GM18517 (cell line): ENCODE measurements at regions not wholly inside any gene's neighbourhood (a gene's known extent, or its start where the extent isn't known, plus 50 kb on each side); places are given as distances from the start of the nearest gene placed in this dataset.
"Not testable (repeated sequence)": the region's sequence is repeated elsewhere in the genome, so short reads cannot be mapped to it uniquely, and the experiment has no call there.

Experiments
- ATAC-seq: cut with Tn5 transposase; IDR thresholded peaks from one replicate; pipeline ENCODE4 v1.9.1; 2021; ENCODE audit warnings: mild to moderate bottlenecking, moderate library complexity; ENCODE audit not compliant: unreplicated experiment

GRCh38 chr7:123324283-123324682 is 124.5 kb upstream of the SLC13A1 start:
- ATAC-seq: no peak

DNA sequence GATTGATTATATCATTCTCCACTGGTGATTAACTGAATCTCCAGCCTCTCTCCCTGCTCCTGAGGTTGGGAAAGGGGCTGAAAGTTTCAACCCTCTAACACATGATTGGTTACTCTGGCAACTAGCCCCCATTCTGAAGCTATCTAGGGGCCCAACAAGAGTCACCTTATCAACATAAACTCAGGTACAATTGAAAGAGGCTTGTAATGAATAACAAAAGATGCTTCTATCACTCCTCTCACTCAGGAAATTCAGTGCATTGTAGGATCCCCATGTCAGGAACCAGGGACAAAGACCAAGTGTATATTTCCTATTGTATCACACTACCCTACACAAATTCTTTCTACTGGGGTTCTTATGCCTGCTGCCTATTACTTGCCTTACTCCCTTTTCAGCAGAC is 123.9 kb upstream of the SLC13A1 start:
- ATAC-seq: no peak

GRCh38 chr7:123321578-123321977 is 121.8 kb upstream of the SLC13A1 start:
- ATAC-seq: not testable (repeated sequence)

DNA sequence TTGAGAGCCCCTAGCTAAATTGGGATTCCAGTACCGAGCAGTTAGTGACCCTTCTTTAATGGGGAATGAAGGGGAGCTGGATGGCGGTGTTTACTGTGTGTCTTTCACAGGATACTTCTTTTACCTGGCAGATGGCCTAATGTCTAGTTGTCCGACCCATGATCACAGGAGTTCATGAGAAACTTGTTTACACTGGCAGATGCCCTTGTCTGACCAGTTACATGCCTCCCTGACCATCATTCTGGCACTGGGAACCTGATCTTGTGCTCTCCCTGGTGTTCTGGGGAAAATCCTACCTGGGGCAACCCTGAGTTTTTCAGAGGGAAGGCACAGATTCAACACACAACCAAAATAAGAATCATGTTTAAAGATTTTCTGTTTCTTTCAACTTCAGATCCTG is 120.1 kb upstream of the SLC13A1 start:
- no peak for ATAC-seq

GRCh38 chr7:123314886-123315285 is 115.1 kb upstream of the SLC13A1 start:
- ATAC-seq: no peak

DNA sequence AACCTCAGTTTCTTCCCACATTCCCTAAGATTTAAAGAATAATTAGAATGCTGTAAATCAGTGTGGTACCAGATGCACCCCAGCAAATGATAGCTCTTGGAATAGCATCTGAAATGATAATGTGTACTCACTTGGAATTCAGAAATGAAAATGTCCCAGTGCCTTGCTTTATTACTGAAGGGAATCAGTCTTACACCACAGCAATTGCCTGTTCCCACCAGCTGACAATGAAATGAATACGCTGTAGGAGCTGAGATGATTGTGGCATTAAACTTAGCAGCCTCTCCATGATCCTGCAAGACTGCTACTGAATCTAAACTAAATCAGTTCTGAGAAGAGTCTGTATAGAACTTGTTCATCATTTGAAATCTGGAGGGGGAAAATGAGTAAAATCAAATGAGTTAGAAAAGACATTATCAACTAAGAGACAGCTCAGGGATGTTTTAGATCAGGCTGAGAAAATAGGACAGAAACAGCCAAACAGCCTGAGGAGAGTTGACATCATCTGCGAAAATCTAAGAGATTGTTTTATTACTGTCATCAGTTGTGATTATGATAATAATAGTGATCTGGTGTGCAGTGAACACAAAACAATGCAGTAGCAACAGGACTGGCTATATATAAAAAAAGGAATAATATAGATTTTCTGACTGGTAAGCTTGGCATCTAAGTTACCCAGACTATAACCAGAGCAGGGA is 108.6 kb upstream of the SLC13A1 start:
- no peak for ATAC-seq

GRCh38 chr7:123305840-123306375 is 106.1 kb upstream of the SLC13A1 start:
- ATAC-seq: no peak

DNA sequence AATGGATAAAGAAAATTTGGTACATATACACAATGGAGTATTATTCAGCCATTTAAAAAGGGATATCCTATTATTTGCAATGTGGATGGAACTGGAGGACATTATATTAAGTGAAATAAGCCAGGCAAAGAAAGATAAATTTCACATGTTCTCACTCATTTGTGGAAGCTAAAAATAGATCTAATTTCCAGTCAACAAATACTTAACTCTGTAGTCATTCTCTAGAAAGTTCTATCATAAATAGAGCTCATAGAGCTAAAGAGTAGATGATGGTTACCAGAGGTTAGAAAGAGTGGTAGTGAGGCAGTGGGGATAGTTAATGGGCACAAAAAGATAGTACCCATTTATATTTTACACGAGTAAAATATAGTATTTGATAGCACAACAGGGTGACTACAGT is 104.2 kb upstream of the SLC13A1 start:
- no peak for ATAC-seq

DNA sequence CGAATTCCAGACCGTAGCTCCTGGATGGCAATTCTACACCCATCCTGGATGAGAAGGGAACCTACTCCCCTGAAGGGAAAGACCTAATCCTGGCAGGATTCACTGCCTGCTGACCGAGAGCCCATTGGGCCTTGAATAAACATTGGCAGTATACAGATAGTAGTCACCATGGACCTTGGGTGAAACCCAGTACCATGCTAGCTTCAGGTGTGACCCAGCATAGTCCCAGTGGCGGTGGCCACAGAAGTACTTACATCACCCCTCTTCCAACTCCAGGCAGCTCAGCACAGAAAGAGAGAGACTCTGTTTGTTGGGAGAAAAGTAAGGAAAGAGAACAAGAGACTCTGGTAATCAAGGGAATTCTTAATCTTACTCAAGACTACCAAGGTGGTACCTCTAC is 97.2 kb upstream of the SLC13A1 start:
- no peak for ATAC-seq

- ATAC-seq: no peak
Measured at GRCh38 chr7:123293710-123294109, 93.9 kb upstream of the SLC13A1 start.

DNA sequence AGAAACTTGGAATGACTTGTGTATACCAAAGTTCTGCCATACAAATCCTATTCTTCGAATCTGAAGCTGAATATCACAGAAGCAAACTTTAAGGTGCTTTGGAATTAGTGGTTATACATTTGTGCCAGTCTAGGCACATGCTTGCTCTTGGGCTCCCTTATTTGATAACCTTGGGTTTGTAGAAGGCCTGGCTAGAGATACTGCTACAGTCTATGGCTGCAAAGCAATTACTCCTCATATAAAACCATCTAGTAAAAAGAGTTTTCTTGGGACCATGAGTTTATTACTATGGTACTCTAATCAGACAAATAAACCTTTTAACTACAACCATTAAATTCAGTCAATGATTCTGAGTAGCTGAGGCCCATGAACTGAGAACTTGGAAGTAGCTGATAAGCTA is 92.5 kb upstream of the SLC13A1 start:
- ATAC-seq: no peak

DNA sequence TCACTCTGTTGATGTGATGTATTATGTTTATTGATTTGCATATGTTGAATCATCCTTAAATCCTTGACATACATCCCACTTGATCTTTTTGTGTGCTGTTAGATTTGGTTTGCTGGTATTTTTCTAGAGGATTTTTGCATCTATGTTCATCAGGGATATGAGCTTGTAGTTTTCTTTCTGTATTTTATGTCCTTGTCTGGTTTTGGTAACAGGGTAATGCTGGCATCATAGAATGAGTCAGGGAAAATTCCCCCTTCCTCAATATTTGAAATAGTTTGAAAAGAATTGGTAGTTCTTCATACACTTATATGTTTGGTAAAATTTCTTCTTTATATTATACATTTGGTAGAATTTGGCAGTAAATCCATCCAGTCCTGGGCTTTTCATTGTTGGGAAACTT is 89.4 kb upstream of the SLC13A1 start:
- no peak for ATAC-seq

- ATAC-seq: no peak
Measured at GRCh38 chr7:123285076-123285700, 85.4 kb upstream of the SLC13A1 start.

DNA sequence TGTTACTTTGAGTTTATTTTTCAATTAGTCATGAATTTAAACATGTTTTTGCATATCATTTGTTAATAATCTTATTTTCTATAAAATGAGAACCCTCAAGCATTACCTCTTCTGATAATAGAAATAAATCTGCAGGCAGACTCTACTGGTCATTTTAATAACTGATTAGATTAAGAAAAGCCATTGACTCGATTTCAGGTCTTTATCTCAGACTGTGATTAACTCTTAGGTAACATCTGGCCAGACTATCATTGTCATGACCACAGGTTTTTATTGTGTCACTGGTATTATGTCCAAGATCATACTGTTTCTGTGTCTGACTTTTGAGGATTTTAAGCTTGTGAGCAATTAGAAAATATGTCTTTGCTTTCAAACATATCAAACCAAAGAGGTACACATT is 83.6 kb upstream of the SLC13A1 start:
- no peak for ATAC-seq

GRCh38 chr7:123282181-123282580 is 82.4 kb upstream of the SLC13A1 start:
- ATAC-seq: no peak

GRCh38 chr7:123279949-123280348 is 80.2 kb upstream of the SLC13A1 start:
- ATAC-seq: no peak

- ATAC-seq: no peak
Measured at GRCh38 chr7:123275036-123275753, 75.4 kb upstream of the SLC13A1 start.

GRCh38 chr7:123273185-123273584 is 73.4 kb upstream of the SLC13A1 start:
- ATAC-seq: no peak

DNA sequence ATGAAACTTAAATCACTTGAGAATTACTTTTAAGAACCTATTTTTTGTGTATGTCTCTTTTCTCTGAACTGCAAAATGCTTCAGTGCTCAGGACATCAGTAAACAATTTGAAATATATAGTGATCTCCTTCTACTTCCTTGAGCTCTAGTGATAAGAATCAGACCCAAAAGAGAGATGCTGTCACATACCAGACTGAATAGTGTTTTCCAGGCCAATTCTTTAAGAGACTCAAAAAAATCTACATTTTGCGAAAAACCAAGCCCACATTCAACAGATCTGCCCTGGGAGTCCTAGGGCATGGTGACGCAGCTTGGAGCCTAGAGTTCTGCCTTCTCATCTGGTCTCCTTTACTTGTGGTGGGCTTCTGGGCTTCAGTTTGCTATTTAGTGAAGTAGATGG is 72.1 kb upstream of the SLC13A1 start:
- ATAC-seq: no peak

GRCh38 chr7:123271231-123271630 is 71.5 kb upstream of the SLC13A1 start:
- no peak for ATAC-seq

GRCh38 chr7:123270570-123270969 is 70.8 kb upstream of the SLC13A1 start:
- ATAC-seq: no peak

- ATAC-seq: no peak
Measured at GRCh38 chr7:123265853-123266252, 66.1 kb upstream of the SLC13A1 start.
